GM12891 (cell line): ENCODE measurements at regions not wholly inside any gene's neighbourhood (a gene's known extent, or its start where the extent isn't known, plus 50 kb on each side); places are given as distances from the start of the nearest gene placed in this dataset.
"Not testable (repeated sequence)": the region's sequence is repeated elsewhere in the genome, so short reads cannot be mapped to it uniquely, and the experiment has no call there.

Experiments
- POLR2A ChIP-seq: IDR thresholded peaks from 2 replicates; pipeline ENCODE4 v1.6.1; 2011; ENCODE audit warnings: low read depth, low read length, control low read depth
- POLR2AphosphoS5 ChIP-seq: IDR thresholded peaks from 2 replicates; pipeline ENCODE4 v1.6.1; 2011; ENCODE audit warnings: low read depth, low read length, control low read depth
- SPI1 ChIP-seq: IDR thresholded peaks from 2 replicates; pipeline ENCODE4 v1.6.1; 2011; ENCODE audit warnings: low read depth, low read length, control low read depth

- not testable (repeated sequence) for TF ChIP-seq SPI1, POLR2A, POLR2AphosphoS5
Measured at GRCh38 chr1:243021365-243021764, 233.7 kb downstream of the CEP170 start.
